Endothelial cell of umbilical vein (primary cell): ENCODE measurements at regions not wholly inside any gene's neighbourhood (a gene's known extent, or its start where the extent isn't known, plus 50 kb on each side); places are given as distances from the start of the nearest gene placed in this dataset.

Experiments used
- BruUV-seq: library from RNA; stranded (reverse); fragments of 400-500 nt; replicated peaks from 2 replicates; lab custom pipeline; 2021; lab: Mats Ljungman, UMichigan
- CTCF ChIA-PET: fragments of 300-600, 350-600 bp; sonication (Branson Sonifier 250); formaldehyde crosslinking; loops from one replicate; lab custom pipeline; 2021; ENCODE audit warnings: antibody characterized with exemption, inconsistent platforms; lab: Charles Lee
- POLR2A ChIA-PET: fragments of 300-600, 350-600 bp; sonication (Branson Sonifier 250); formaldehyde crosslinking; loops from one replicate; lab custom pipeline; 2021; ENCODE audit warnings: antibody characterized with exemption, inconsistent platforms; lab: Charles Lee
- DNase-seq: peaks from one replicate; pipeline ENCODE4 v3.0.0-alpha.2; 2011; ENCODE audit warnings: low read depth, low spot score
- FAIRE-seq: peaks from 2 replicates; lab custom pipeline; 2011; peaks lifted over from hg19 to GRCh38; lab: Jason Lieb, UNC
- H2AFZ ChIP-seq: 2 replicates; pipeline ENCODE4 v1.6.0; 2012; ENCODE audit warnings: low read depth, low read length, control low read depth, inconsistent platforms
- H3K27ac ChIP-seq: 2 replicates; pipeline ENCODE4 v1.5.1; 2011; ENCODE audit warnings: low read depth, mild to moderate bottlenecking, control low read depth, low read length, moderate library complexity; ENCODE audit not compliant: insufficient read depth
- H3K27me3 ChIP-seq, 2 experiments: 2 replicates each; pipeline versions ENCODE4 v1.6.0 to v1.6.1; 2011; ENCODE audit warnings: low read length in 2 of 2, mixed read lengths in 1 of 2; ENCODE audit not compliant: control insufficient read depth in 2 of 2, insufficient read depth in 2 of 2
- H3K36me3 ChIP-seq, 2 experiments: 2 replicates in 1 of 2; 3 replicates in 1 of 2; pipeline ENCODE4 v1.5.1; 2011; ENCODE audit warnings: low read length in 2 of 2, mild to moderate bottlenecking in 1 of 2, moderate library complexity in 1 of 2; ENCODE audit not compliant: control insufficient read depth in 2 of 2, insufficient read depth in 2 of 2; ENCODE audit errors: extremely low read depth in 1 of 2
- H3K4me1 ChIP-seq: 3 replicates; pipeline ENCODE4 v1.5.1; 2011; ENCODE audit warnings: mild to moderate bottlenecking, low read length; ENCODE audit not compliant: control insufficient read depth, insufficient read depth; ENCODE audit errors: extremely low read depth
- H3K4me2 ChIP-seq: 2 replicates; pipeline ENCODE4 v1.6.1; 2011; ENCODE audit warnings: low read length, control low read depth, mixed read lengths; ENCODE audit not compliant: insufficient read depth
- H3K4me3 ChIP-seq, 3 experiments: fragments of 200-600 bp in 1 of 3; sonication (generic), shearing (Covaris generic) in 1 of 3; replicated peaks in 1 of 3; 2 replicates each; pipeline ENCODE4 v1.5.1; 2011 to 2016; ENCODE audit warnings: control low read depth in 3 of 3, low read length in 3 of 3, mild to moderate bottlenecking in 2 of 3, inconsistent platforms in 1 of 3, low read depth in 1 of 3, moderate library complexity in 1 of 3; ENCODE audit not compliant: insufficient read depth in 1 of 3
- H3K79me2 ChIP-seq: 2 replicates; pipeline ENCODE4 v1.6.0; 2012; ENCODE audit warnings: low read length, inconsistent platforms; ENCODE audit not compliant: control insufficient read depth, insufficient read depth
- H3K9ac ChIP-seq: replicated peaks from 2 replicates; pipeline ENCODE3; 2011; ENCODE audit warnings: low read length, control low read depth; ENCODE audit not compliant: insufficient read depth; ENCODE audit errors: extremely low read depth
- H3K9me1 ChIP-seq: replicated peaks from 3 replicates; pipeline ENCODE4 v1.6.0; 2011; ENCODE audit warnings: mild to moderate bottlenecking, low read length; ENCODE audit not compliant: control insufficient read depth, insufficient read depth; ENCODE audit errors: extremely low read depth
- H3K9me3 ChIP-seq: replicated peaks from 2 replicates; pipeline ENCODE4 v1.5.1; 2012; ENCODE audit warnings: low read length, inconsistent platforms; ENCODE audit not compliant: control insufficient read depth, insufficient read depth
- H4K20me1 ChIP-seq: replicated peaks from 2 replicates; pipeline ENCODE3; 2011; ENCODE audit warnings: mild to moderate bottlenecking, low read length; ENCODE audit not compliant: control insufficient read depth, insufficient read depth; ENCODE audit errors: extremely low read depth
- EZH2 ChIP-seq: IDR thresholded peaks from 2 replicates; pipeline ENCODE4 v1.6.1; 2012; ENCODE audit warnings: borderline replicate concordance, low read depth, mild to moderate bottlenecking, moderate library complexity, low read length, inconsistent platforms; ENCODE audit not compliant: severe bottlenecking
- FOS ChIP-seq: IDR thresholded peaks from 2 replicates; pipeline ENCODE4 v1.6.1; 2011; ENCODE audit warnings: mild to moderate bottlenecking, low read length, moderate library complexity, borderline replicate concordance; ENCODE audit not compliant: insufficient read depth
- GATA2 ChIP-seq: IDR thresholded peaks from 2 replicates; pipeline ENCODE4 v1.7.0; 2011; ENCODE audit warnings: low read depth, mild to moderate bottlenecking, moderate library complexity, mixed read lengths, low read length; ENCODE audit not compliant: insufficient read length, insufficient read depth
- JUN ChIP-seq: IDR thresholded peaks from 2 replicates; pipeline ENCODE4 v1.6.1; 2011; ENCODE audit warnings: borderline replicate concordance, low read depth; ENCODE audit not compliant: insufficient read length, insufficient read depth
- MYC ChIP-seq: IDR thresholded peaks from one replicate; pipeline ENCODE4 v1.6.1; 2011; ENCODE audit warnings: mild to moderate bottlenecking, low read depth, low read length
- POLR2A ChIP-seq: IDR thresholded peaks from 2 replicates; pipeline ENCODE4 v1.6.1; 2012; ENCODE audit warnings: low read depth, mild to moderate bottlenecking, control low read depth, low read length
- POLR2AphosphoS5 ChIP-seq: IDR thresholded peaks from 2 replicates; pipeline ENCODE4 v1.6.1; 2012; ENCODE audit warnings: low read depth, mild to moderate bottlenecking, control low read depth, low read length, moderate library complexity; ENCODE audit not compliant: insufficient read depth
- dilution Hi-C: fragments of 300-500 bp; cut with MboI; formaldehyde crosslinking; loops from one replicate; pipeline ENCODE4 v1.15.0; 2019; ENCODE audit warnings: low sequenced_read_pairs; ENCODE audit not compliant: extremely low pct_ligation_motif_present
- intact Hi-C: fragments of 100-400 bp; cut with micrococcal nuclease; formaldehyde crosslinking; loops from one replicate; pipeline ENCODE4 v1.10.0; 2022
- TF ChIP-seq, protein P1 (sequence below): IDR thresholded peaks from 2 replicates; pipeline ENCODE4 v1.6.1; 2011; ENCODE audit not compliant: insufficient read depth, insufficient read length
- TF ChIP-seq, protein P2 (sequence below), 2 donors: IDR thresholded peaks; 1 replicate in 1 of 2; 2 replicates in 1 of 2; pipeline ENCODE4 v1.5.1; 2011; ENCODE audit warnings: low read length in 2 of 2, mild to moderate bottlenecking in 2 of 2, moderate library complexity in 2 of 2, control low read depth in 1 of 2, inconsistent platforms in 1 of 2, low read depth in 1 of 2; ENCODE audit not compliant: insufficient read depth in 1 of 2; ENCODE audit errors: extremely low read depth in 1 of 2

DNA sequence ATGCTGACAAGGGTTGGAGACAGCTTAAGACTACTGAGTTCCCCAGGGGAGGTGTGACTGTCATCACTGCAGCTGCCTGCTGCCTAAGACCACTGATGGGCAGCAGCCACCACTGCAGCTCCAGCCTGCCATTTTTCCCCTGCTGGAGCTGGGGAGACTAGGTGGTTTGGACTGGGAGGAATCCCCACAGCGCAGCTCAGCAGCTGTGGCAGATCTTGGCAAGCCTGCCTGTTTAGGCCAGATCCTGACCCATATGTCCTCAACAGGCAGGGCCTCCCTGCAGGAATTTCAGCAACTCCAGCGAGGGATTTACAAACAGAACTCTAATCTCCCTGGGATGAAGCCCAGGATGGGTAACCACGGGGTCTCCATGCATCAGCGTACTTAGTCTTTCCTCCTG lies 356.4 kb upstream of the TOM1L1 start:
- POLR2A ChIA-PET = no interaction called here
- no peaks in the 10 kb centered on the region for H3K4me1 ChIP-seq
- TF ChIP-seq GATA2 (no peak), MYC (no peak), FOS (no peak), EZH2 (no peak), POLR2AphosphoS5 (no peak), POLR2A (no peak), JUN (no peak)
- TF ChIP-seq, protein P1, sequence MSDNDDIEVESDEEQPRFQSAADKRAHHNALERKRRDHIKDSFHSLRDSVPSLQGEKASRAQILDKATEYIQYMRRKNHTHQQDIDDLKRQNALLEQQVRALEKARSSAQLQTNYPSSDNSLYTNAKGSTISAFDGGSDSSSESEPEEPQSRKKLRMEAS = no peak
- TF ChIP-seq, protein P2, sequence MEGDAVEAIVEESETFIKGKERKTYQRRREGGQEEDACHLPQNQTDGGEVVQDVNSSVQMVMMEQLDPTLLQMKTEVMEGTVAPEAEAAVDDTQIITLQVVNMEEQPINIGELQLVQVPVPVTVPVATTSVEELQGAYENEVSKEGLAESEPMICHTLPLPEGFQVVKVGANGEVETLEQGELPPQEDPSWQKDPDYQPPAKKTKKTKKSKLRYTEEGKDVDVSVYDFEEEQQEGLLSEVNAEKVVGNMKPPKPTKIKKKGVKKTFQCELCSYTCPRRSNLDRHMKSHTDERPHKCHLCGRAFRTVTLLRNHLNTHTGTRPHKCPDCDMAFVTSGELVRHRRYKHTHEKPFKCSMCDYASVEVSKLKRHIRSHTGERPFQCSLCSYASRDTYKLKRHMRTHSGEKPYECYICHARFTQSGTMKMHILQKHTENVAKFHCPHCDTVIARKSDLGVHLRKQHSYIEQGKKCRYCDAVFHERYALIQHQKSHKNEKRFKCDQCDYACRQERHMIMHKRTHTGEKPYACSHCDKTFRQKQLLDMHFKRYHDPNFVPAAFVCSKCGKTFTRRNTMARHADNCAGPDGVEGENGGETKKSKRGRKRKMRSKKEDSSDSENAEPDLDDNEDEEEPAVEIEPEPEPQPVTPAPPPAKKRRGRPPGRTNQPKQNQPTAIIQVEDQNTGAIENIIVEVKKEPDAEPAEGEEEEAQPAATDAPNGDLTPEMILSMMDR (IDR thresholded peaks at IDR 0.05; ENCODE audit: extremely low read depth in 1 of 2, insufficient read depth in 1 of 2, low read depth in 1 of 2, low read length in 2 of 2) = no peak
- CTCF ChIA-PET = no interaction called here
- H3K79me2 ChIP-seq = no peaks in the 10 kb centered on the region
- no peak overlapping the region for H2AFZ ChIP-seq
- H3K9me1 ChIP-seq = no peaks in the 10 kb centered on the region
- H4K20me1 ChIP-seq = no peaks in the 10 kb centered on the region
- H3K4me3 ChIP-seq = no peak overlapping the region
- H3K27me3 ChIP-seq = no peaks in the 10 kb centered on the region
- DNase-seq (no peak), FAIRE-seq (no peak)
- no peak overlapping the region for H3K4me2 ChIP-seq
- H3K9ac ChIP-seq = no peak overlapping the region
- no TSS peak for BruUV-seq
- H3K27ac ChIP-seq = no peak overlapping the region
- H3K9me3 ChIP-seq = peaks cover 2% of the 10 kb centered on the region
- intact Hi-C loops = no loop called here
- no peaks in the 10 kb centered on the region for H3K36me3 ChIP-seq
- dilution Hi-C loops = no loop called here
